HEK293T (cell line): ENCODE measurements at regions not wholly inside any gene's neighbourhood (a gene's known extent, or its start where the extent isn't known, plus 50 kb on each side); places are given as distances from the start of the nearest gene placed in this dataset.
A peak's percentile ranks its signal among the peaks of the same experiment; 100 is the strongest.

Experiments used
- CTCF ChIA-PET: fragments of 350-600 bp; formaldehyde crosslinking; extraction: SDS; loops from one replicate; lab custom pipeline; 2021; ENCODE audit warnings: antibody characterized with exemption, inconsistent platforms; lab: Yijun Ruan, JAX
- POLR2A ChIA-PET: fragments of 350-600 bp; formaldehyde crosslinking; extraction: SDS; loops from one replicate; lab custom pipeline; 2020; ENCODE audit warnings: antibody characterized with exemption, inconsistent platforms; lab: Yijun Ruan, JAX
- DNase-seq: peaks from one replicate; pipeline ENCODE4 v3.0.0; 2012; ENCODE audit warnings: mixed read lengths; ENCODE audit errors: extremely low spot score
- ARNT ChIP-seq: fragments of 450-650 bp; IDR thresholded peaks from 2 replicates; pipeline ENCODE4 v1.6.1; 2017; ENCODE audit warnings: mild to moderate bottlenecking
- BHLHE40 ChIP-seq: fragments of 450-650 bp; IDR thresholded peaks from 2 replicates; pipeline ENCODE4 v1.6.1; 2016; ENCODE audit warnings: mild to moderate bottlenecking, moderate library complexity, borderline replicate concordance
- CTBP1 ChIP-seq: fragments of 450-650 bp; IDR thresholded peaks from 2 replicates; pipeline ENCODE4 v1.6.1; 2016; ENCODE audit warnings: borderline replicate concordance
- ELF4 ChIP-seq: fragments of 450-650 bp; IDR thresholded peaks from 2 replicates; pipeline ENCODE4 v1.6.1; 2017; ENCODE audit warnings: antibody characterized with exemption
- FOXA1 ChIP-seq: fragments of 450-650 bp; IDR thresholded peaks from 2 replicates; pipeline ENCODE4 v1.6.1; 2016; ENCODE audit warnings: mild to moderate bottlenecking
- FOXK2 ChIP-seq: fragments of 450-650 bp; IDR thresholded peaks from 2 replicates; pipeline ENCODE4 v1.6.1; 2016; ENCODE audit warnings: mild to moderate bottlenecking
- FOXM1 ChIP-seq: fragments of 450-650 bp; IDR thresholded peaks from 2 replicates; pipeline ENCODE4 v1.6.1; 2017; ENCODE audit warnings: mild to moderate bottlenecking, borderline replicate concordance
- HDGF ChIP-seq: fragments of 450-650 bp; IDR thresholded peaks from 2 replicates; pipeline ENCODE4 v1.6.1; 2017; ENCODE audit warnings: antibody characterized with exemption, borderline replicate concordance
- L3MBTL2 ChIP-seq: fragments of 450-650 bp; conservative IDR thresholded peaks from 2 replicates; pipeline ENCODE4 v1.6.1; 2016; ENCODE audit warnings: mild to moderate bottlenecking
- LEF1 ChIP-seq: fragments of 450-650 bp; IDR thresholded peaks from 2 replicates; pipeline ENCODE4 v1.6.1; 2017; ENCODE audit warnings: mild to moderate bottlenecking, borderline replicate concordance
- NFRKB ChIP-seq: fragments of 450-650 bp; IDR thresholded peaks from 2 replicates; pipeline ENCODE4 v1.6.1; 2016; ENCODE audit warnings: mild to moderate bottlenecking, moderate library complexity
- SP1 ChIP-seq: fragments of 450-650 bp; IDR thresholded peaks from 2 replicates; pipeline ENCODE4 v1.6.1; 2017
- SUZ12 ChIP-seq: fragments of 450-650 bp; IDR thresholded peaks from 2 replicates; pipeline ENCODE4 v1.6.1; 2016; ENCODE audit warnings: mild to moderate bottlenecking
- TARDBP ChIP-seq: fragments of 450-650 bp; IDR thresholded peaks from 2 replicates; pipeline ENCODE4 v1.6.1; 2016
- ZNF384 ChIP-seq: fragments of 450-650 bp; IDR thresholded peaks from 2 replicates; pipeline ENCODE4 v1.6.1; 2016
- TF ChIP-seq, protein P1 (sequence below): fragments of 450-650 bp; IDR thresholded peaks from 2 replicates; pipeline ENCODE4 v1.6.1; 2016

DNA sequence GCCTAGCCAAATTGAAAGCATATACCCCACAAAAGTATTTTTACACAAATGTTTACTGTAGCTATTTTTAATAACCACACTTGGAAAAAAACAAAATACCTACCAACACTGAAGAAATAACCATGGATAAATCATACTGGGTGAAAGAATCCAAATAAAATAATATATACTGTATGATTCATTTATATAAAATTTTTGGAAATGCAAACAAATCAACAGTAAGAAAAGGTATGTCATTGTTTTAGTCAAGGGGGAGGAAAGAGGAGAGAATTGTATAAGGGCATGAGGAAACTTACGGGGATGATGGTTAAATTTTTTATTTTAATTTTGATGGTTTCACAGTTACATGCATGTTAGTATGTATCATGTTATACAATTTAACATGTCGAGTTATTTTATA lies 557.8 kb downstream of the TECRL start:
- DNase-seq, result no peak
- CTCF ChIA-PET, result no interaction called here
- POLR2A ChIA-PET, result no interaction called here
- TF ChIP-seq HDGF, result no peak
- TF ChIP-seq FOXK2, result no peak
- no peak for TF ChIP-seq LEF1
- TF ChIP-seq FOXA1, result no peak

DNA sequence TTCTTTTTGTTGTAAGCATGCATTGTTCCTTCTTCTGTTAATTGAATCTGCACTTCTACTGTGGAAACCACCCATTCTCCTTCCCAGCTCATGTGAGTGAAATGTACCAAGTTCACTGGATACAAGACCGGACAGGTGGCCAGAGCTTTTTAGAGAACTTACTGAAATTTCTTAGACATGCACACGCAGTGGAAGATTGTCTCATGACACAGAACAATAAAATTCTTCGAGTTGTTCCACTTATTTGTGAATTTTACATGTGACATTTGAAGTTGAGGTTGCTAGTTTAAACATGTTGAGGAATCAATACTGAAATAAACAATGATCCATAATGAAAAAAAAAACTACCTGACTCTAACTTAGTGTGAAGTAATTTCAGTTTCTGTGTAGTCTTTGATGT lies 568.0 kb downstream of the TECRL start:
- ChIA-PET POLR2A (no interaction called here), CTCF (no interaction called here)
- TF ChIP-seq SP1 (no peak), FOXM1 (no peak), SUZ12 (no peak), ARNT (no peak), ZNF384 (no peak), TARDBP (no peak), BHLHE40 (no peak), FOXK2 (no peak), CTBP1 (no peak), L3MBTL2 (no peak), NFRKB (no peak), ELF4 (no peak), FOXA1 (no peak), HDGF (no peak), LEF1 (no peak)
- TF ChIP-seq, protein P1, sequence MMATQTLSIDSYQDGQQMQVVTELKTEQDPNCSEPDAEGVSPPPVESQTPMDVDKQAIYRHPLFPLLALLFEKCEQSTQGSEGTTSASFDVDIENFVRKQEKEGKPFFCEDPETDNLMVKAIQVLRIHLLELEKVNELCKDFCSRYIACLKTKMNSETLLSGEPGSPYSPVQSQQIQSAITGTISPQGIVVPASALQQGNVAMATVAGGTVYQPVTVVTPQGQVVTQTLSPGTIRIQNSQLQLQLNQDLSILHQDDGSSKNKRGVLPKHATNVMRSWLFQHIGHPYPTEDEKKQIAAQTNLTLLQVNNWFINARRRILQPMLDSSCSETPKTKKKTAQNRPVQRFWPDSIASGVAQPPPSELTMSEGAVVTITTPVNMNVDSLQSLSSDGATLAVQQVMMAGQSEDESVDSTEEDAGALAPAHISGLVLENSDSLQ, result no peak
- no peak for DNase-seq

DNA sequence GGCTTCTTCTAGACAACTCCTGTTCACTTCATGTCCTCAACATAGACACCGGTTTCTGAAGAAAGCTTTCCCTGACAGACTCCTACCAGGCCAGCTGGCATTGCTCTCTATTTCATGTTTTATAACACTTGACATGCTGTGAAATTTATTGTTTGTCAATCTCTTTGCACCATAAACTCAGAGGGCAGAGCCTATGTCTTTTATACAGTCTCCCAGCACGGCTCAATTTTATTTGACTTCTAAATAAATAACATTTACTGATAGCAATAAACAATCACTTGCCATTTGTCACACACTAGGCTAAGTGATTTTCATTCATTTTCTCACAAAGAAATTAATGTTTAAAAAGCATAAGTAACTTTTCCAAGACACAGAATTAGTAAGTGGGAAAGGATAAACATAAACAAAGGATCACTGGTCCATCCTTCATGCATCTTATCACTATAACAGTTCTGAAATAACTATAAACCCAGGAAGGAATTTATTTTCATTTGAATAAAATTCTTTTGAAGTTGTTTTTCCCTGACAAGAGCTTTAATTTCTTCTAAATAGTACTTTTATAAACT lies 577.6 kb downstream of the TECRL start:
- TF ChIP-seq FOXM1 (peak; percentile 51; the same call in 1 of the 2 replicates), TARDBP (no peak), HDGF (no peak), ZNF384 (no peak), BHLHE40 (no peak), ARNT (peak; percentile 83), ELF4 (no peak), FOXA1 (peak; percentile 82), L3MBTL2 (no peak), CTBP1 (peak; percentile 84; the same call in 1 of the 2 replicates), NFRKB (no peak), FOXK2 (0 out of 2 replicates have a peak, but pooled peaks have one; percentile 61), LEF1 (no peak), SUZ12 (no peak), SP1 (no peak)
- TF ChIP-seq, protein P1, result peak; percentile 97
- ChIA-PET POLR2A (no interaction called here), CTCF (no interaction called here)
- DNase-seq, result peak; percentile 28

DNA sequence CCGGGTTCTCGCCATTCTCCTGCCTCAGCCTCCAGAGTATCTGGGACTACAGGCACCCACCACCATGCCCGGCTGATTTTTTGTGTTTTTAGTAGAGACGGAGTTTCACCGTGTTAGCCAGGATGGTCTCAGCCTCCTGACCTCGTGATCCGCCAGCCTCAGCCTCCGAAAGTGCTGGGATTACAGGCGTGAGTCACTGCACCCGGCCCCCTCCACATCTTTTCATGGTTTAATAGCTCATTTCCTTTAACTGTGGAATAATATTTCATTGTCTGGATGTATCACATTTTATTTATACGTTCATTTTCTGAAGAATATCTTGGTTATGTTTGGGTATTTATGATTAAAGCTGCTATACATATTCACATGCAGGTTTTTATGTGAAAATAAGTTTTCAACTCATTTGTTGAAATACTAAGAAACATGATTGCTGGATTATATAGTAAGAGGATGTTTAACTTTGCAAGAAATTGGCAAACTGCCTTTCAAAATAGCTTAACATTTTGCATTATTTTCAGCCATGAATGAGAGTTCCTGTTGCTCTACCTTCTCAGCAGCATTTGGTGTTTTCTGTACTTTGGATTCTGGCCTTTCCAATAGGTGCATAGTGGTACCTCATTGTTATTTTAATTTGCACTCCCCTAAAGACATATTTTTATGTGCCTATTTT lies 591.9 kb downstream of the TECRL start:
- ChIA-PET POLR2A (no interaction called here), CTCF (no interaction called here)
- TF ChIP-seq ARNT (no peak), CTBP1 (no peak), TARDBP (no peak), ELF4 (no peak), ZNF384 (no peak), HDGF (no peak), LEF1 (no peak), L3MBTL2 (no peak), FOXA1 (no peak), FOXM1 (no peak), SUZ12 (no peak), SP1 (no peak), FOXK2 (no peak), BHLHE40 (no peak), NFRKB (no peak)
- TF ChIP-seq, protein P1, result no peak
- DNase-seq, result no peak

DNA sequence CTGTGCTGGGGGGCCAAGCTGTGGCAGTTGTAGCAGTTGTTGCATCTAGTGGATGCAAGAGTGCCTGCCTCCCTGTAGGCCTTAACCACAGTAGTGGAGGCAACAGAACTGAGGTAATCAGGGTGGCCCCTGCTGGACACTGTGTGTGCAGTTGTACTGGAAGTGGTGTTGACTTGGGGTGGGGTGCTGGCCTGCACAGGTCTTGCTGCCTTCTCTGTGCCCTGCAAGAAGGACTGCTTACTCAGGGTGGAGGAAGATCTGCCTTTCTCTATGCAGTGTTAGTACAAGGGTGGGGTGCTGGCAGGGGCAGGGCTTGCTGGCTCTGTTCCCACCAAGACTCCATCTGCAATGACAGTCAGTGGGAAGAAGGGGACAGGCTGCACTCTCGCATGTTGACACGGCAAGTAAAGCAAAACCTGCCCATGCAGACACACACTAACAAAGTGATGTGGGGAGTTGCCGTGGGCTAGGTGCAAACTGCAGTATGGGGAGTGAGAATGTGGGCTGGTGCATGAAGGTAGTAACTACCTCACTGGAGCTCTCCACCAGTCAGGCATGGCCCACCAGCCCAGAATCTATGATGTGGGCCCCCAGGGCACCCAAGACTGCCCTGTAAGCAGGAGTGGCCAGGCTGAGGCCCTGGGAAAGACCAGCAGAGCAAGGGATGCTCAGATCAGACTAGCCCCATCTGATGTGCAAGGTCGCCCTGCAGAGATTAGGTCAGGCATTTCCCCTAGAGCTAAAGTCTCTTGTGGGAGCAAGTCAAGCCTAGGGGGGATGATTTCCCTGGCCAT lies 594.9 kb downstream of the TECRL start:
- POLR2A ChIA-PET, result no interaction called here
- CTCF ChIA-PET, result no interaction called here
- no peak for DNase-seq
- TF ChIP-seq FOXA1 (no peak), LEF1 (no peak), CTBP1 (no peak), FOXM1 (no peak), BHLHE40 (no peak), FOXK2 (no peak), SP1 (no peak)

DNA sequence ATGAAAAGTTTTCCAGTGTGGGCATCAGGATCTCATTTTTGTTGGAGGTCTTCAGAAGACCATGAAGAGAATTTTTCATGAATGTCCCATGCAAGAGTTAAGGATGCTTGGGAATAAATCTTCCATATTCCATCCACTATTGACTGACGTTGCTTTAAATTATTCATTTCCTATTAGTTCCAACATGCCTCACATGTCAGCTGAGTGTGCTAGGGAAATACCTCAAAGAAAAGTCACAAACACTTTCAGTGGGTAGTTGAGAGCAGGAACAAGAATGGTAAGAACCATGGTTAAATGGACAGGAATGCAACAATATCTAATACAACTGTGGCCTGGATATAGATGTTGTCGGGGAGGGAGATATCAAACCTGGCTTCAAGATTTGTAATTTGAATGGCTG lies 610.1 kb downstream of the TECRL start:
- ChIA-PET POLR2A (no interaction called here), CTCF (no interaction called here)

More for the DNA sequence above, 610.1 kb downstream of the TECRL start:
- no peak for TF ChIP-seq HDGF
- no peak for TF ChIP-seq L3MBTL2
- TF ChIP-seq, protein P1, result no peak
- no peak for TF ChIP-seq FOXA1
- no peak for TF ChIP-seq FOXK2
- no peak for TF ChIP-seq ELF4
- no peak for DNase-seq
